ENCODE measurements at regions not wholly inside any gene's neighbourhood (a gene's known extent, or its start where the extent isn't known, plus 50 kb on each side); places are given as distances from the start of the nearest gene placed in this dataset.

DNA sequence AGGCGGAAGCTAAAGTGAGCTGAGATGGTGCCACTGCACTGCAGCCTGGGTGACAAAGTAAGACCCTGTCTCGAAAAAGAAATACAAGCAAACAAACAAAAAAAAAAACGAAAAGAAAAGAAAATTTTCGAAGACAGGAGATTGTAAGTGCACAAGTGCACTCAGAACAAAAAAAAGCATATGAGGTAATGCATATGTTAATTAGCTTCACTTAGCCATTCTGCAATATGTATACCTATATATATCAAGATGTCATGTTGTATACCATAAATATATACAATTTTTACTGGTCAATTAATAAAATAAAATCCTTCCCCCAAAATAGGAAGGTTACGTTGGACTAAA, 127.5 kb downstream of the RIN2 start:
- Histone ChIP-seq H3K4me3 (ENCODE audit: low read depth, low read length) (no peak overlapping the region), H3K9me3 (ENCODE audit: control insufficient read depth, insufficient read depth, low read length) (no peaks in the 10 kb centered on the region), H3K27me3 (ENCODE audit: control insufficient read depth, insufficient read depth, low read length) (no peaks in the 10 kb centered on the region), H3K36me3 (ENCODE audit: control insufficient read depth, insufficient read depth, low read length) (no peaks in the 10 kb centered on the region), H3K4me1 (ENCODE audit: control insufficient read depth, insufficient read depth, low read length) (peaks cover 8% of the 10 kb centered on the region; the same call in 1 of the 2 replicates), H3K27ac (ENCODE audit: low read depth, low read length) (no peak overlapping the region), H3K9ac (ENCODE audit: low read depth, low read length) (no peak overlapping the region)

DNA sequence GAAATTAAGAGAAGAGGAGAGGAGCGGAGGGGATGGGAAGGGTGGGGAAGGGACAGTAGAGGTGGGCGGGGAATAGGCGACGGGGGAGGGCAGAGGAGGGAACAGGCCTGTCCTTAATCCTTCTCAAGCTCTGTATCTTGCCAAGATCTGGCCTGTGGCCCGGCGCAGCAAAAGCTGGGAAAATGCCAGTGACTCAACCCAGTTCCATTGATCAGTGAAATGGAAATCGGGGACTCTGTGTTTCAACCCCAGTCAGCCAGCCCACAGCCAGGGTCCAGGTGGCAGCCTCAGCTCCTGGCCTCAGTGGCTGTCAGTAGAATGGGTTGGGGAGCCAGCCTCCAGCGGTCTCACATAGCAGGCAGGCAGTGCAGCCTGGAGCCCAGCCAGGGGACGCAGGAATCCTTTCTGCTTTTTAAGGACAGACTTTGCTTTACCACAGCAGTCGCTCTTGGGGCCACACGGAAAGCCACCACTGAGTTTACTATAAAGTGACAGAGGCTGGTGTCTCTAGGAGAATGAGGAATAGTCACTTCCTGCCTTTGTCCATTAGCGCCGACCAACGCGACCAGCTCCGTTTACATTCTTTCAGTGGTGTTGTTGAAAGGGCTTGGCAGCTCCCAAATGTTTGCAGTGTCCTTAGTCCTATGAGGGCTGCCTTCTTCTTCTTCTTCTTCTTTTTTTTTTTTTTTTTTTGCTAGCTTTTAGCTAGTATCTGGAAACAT, 128.0 kb downstream of the RIN2 start:
- H3K4me3 ChIP-seq (ENCODE audit: low read depth, low read length) = no peak overlapping the region
- H3K9me3 ChIP-seq (ENCODE audit: control insufficient read depth, insufficient read depth, low read length) = no peaks in the 10 kb centered on the region
- no peak overlapping the region for H3K9ac ChIP-seq (ENCODE audit: low read depth, low read length)
- no peaks in the 10 kb centered on the region for H3K36me3 ChIP-seq (ENCODE audit: control insufficient read depth, insufficient read depth, low read length)
- H3K27me3 ChIP-seq (ENCODE audit: control insufficient read depth, insufficient read depth, low read length) = no peaks in the 10 kb centered on the region
- peaks cover 2% of the 10 kb centered on the region; the same call in 1 of the 2 replicates for H3K4me1 ChIP-seq (ENCODE audit: control insufficient read depth, insufficient read depth, low read length)
- H3K27ac ChIP-seq (ENCODE audit: low read depth, low read length) = peak overlapping the region; percentile 50

DNA sequence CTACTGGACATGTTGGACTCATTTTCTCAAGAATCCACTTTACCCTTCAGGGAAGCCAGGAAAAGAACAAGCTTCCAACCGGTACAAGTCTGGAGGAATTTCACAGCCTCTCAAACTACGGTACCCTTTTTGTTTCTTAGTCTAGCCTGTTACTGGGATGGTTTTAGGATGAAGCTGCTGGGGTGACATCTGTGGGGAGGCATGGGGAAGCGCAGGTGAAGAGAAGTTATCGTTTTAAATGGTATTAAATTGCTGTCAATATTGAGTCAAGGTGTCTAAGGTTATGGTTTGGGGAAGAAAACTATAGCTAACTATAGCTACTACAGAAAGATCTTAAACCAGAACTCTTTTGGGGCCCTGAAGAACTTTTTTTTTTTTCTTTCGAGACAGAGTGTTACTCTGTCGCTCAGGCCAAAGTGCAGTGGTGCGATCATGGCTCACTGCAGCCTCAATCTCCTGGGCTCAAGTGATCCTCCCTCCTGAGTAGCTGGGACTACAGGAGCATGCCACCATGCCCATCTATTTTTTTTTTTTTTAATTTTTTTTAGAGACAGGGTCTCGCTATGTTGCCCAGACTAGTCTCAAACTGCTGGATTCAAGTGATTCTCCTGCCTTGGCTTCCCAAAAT, 128.7 kb downstream of the RIN2 start:
- no peaks in the 10 kb centered on the region for H3K4me1 ChIP-seq (ENCODE audit: control insufficient read depth, insufficient read depth, low read length)
- no peaks in the 10 kb centered on the region for H3K27me3 ChIP-seq (ENCODE audit: control insufficient read depth, insufficient read depth, low read length)
- no peak overlapping the region for H3K27ac ChIP-seq (ENCODE audit: low read depth, low read length)
- no peaks in the 10 kb centered on the region for H3K9me3 ChIP-seq (ENCODE audit: control insufficient read depth, insufficient read depth, low read length)
- H3K36me3 ChIP-seq (ENCODE audit: control insufficient read depth, insufficient read depth, low read length) = no peaks in the 10 kb centered on the region
- H3K9ac ChIP-seq (ENCODE audit: low read depth, low read length) = no peak overlapping the region
- H3K4me3 ChIP-seq (ENCODE audit: low read depth, low read length) = no peak overlapping the region

DNA sequence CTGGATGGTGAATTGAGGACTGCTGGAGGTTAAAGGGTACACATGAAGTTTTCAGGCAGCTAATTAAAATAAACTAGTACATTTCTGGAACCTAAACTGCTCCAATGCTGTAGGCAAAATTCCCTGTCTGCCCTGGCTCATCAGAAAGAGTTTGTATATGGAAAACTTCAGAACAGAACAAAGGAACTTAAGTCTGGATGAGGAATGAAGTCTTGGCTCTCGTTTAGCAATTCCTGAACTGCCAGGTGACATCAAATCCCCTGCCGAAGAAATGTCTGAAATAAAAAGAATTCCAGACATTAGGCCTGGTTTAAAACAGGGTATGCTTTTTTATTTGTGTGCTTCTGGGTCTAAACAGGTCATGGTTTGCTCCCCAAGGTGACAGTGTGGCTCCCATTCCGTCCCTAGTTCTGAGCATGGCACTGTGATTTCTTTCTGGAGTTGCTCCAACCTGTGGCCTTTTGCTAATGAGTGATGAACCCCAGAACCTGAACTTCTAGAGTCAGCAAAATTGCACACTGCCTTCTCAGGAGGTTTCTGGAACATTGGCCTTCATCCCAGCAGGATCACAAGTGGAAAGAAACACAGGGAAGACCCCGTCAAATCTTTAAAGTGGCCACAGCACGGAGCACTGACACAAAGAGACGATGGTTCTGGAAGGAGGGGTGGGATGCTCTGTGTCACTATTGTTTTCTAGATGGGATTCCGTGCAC, 129.4 kb upstream of the NAA20 start:
- Histone ChIP-seq H3K27ac (ENCODE audit: low read depth, low read length) (no peak overlapping the region), H3K4me1 (ENCODE audit: control insufficient read depth, insufficient read depth, low read length) (no peaks in the 10 kb centered on the region)

DNA sequence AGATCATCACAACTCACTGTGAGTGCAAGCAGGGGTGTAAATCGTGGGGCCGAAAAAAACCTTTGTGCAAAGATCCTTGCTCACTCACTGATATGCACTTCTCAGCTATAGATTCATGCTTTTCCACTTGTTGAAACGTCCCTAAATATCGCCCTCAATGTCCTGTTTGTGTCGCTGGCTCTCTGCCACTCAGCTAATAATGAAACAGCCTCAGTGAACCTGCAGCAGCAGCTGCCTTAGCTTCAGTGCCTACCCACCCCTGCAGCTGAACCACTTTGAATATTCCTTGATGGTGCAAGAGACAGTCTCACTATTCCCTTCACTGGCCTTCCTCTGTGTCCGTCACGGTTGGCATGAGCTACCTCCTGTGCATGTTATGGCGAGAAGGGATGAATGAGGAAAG, 128.9 kb upstream of the NAA20 start:
- no peaks in the 10 kb centered on the region for H3K9me3 ChIP-seq (ENCODE audit: control insufficient read depth, insufficient read depth, low read length)
- no peaks in the 10 kb centered on the region for H3K27me3 ChIP-seq (ENCODE audit: control insufficient read depth, insufficient read depth, low read length)
- H3K9ac ChIP-seq (ENCODE audit: low read depth, low read length) = no peak overlapping the region
- no peak overlapping the region for H3K4me3 ChIP-seq (ENCODE audit: low read depth, low read length)
- H3K27ac ChIP-seq (ENCODE audit: low read depth, low read length) = no peak overlapping the region
- H3K36me3 ChIP-seq (ENCODE audit: control insufficient read depth, insufficient read depth, low read length) = no peaks in the 10 kb centered on the region
- no peaks in the 10 kb centered on the region for H3K4me1 ChIP-seq (ENCODE audit: control insufficient read depth, insufficient read depth, low read length)

More for the DNA sequence above, 129.4 kb upstream of the NAA20 start:
- Histone ChIP-seq H3K27me3 (ENCODE audit: control insufficient read depth, insufficient read depth, low read length) (no peaks in the 10 kb centered on the region), H3K4me3 (ENCODE audit: low read depth, low read length) (no peak overlapping the region), H3K9me3 (ENCODE audit: control insufficient read depth, insufficient read depth, low read length) (no peaks in the 10 kb centered on the region), H3K9ac (ENCODE audit: low read depth, low read length) (no peak overlapping the region), H3K36me3 (ENCODE audit: control insufficient read depth, insufficient read depth, low read length) (no peaks in the 10 kb centered on the region)

DNA sequence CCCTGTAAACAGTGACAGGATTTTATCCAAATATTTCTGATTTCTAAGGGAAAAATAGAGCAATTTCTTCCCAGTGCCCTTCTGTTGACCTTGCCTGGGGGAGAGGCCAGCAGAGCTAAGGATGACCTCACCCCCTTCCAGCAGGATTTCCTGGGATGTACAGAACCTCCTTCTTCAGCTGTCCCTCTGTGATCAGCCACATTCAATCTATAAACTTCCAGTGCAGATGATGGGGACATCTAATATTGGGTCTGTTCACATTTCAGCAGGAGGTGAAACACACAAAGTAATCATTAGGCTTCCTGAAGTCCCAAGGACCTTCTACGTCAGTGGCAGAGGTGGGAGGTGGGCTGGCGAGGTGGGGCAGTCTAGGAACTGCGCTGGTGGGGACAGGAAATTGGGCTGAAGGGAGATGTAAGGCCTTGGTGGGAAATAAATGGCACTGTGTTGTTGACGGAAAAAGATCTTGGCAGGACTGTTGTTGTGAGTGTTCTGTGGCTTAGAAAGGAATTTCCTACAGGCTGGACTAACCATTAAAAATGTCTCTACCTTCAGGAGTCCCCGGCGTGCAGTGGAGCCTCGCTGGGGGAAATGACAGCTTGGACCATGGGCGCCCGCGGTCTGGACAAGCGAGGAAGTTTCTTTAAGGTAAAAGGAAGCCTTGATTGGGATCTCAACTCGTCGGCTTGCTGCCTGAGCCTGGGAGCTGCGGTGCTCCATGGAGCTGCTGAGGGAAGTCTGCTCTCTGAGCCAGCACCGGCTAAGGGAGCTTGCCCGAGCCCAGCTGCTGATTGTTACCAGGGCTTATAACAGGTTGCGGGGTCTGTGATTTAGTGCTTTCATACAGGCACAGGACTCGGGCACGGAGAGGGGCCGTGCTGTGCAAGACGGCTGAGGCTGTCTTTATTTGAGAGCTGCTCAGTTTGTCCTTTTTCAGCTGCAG, 127.9 kb upstream of the NAA20 start:
- Histone ChIP-seq H3K4me3 (ENCODE audit: low read depth, low read length) (no peak overlapping the region), H3K27ac (ENCODE audit: low read depth, low read length) (no peak overlapping the region), H3K9me3 (ENCODE audit: control insufficient read depth, insufficient read depth, low read length) (no peaks in the 10 kb centered on the region), H3K36me3 (ENCODE audit: control insufficient read depth, insufficient read depth, low read length) (no peaks in the 10 kb centered on the region), H3K27me3 (ENCODE audit: control insufficient read depth, insufficient read depth, low read length) (no peaks in the 10 kb centered on the region), H3K9ac (ENCODE audit: low read depth, low read length) (no peak overlapping the region), H3K4me1 (ENCODE audit: control insufficient read depth, insufficient read depth, low read length) (no peaks in the 10 kb centered on the region)

DNA sequence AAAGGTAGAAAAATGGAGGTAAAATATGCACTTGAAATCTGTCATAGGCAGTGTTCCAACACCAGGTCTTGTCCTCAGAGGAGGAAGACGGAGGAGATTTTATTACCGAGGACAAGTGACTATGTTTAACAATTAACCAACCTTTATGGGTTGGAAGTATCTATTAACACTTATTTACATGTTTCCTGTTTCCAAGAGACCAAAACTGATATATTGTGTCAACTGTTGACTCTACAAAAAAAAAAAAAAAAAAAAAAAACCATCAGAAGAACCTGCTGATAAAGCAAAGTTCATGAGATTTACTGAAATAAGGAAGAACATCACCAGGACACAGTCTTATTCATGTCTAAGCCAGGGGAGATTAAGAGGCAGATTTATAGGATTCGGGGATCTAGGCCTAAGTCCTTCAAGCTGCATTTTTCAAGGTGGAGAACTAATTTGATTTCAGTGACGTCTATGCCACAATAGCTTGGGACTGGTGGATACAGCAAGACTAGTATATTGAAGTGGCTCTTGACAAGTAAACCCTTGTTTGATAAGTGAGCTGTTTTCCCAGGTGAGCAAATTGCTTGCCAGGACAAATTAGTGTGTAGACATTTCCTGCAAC, 126.6 kb upstream of the NAA20 start:
- no peak overlapping the region for H3K4me3 ChIP-seq (ENCODE audit: low read depth, low read length)
- H3K9ac ChIP-seq (ENCODE audit: low read depth, low read length) = no peak overlapping the region
- H3K27ac ChIP-seq (ENCODE audit: low read depth, low read length) = no peak overlapping the region
- no peaks in the 10 kb centered on the region for H3K9me3 ChIP-seq (ENCODE audit: control insufficient read depth, insufficient read depth, low read length)
- no peaks in the 10 kb centered on the region for H3K4me1 ChIP-seq (ENCODE audit: control insufficient read depth, insufficient read depth, low read length)
- no peaks in the 10 kb centered on the region for H3K36me3 ChIP-seq (ENCODE audit: control insufficient read depth, insufficient read depth, low read length)
- no peaks in the 10 kb centered on the region for H3K27me3 ChIP-seq (ENCODE audit: control insufficient read depth, insufficient read depth, low read length)

DNA sequence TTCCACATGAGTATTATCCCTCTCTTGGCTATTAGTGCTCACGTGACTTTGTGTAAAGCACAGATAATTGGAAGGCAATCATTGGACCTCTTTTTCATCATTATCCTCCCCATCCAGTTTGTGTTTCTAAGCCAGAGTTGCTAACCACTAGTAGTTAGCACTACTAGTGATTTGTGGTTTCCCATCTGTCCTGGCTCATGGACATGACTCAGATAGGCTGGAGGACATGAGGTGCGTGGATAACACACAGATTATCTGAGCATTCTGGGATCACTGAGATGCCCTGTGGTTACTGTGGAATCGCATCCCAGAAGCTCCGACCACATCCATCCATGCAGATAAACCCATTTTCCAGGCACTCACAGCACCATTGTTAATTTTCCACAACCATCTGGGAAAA, 123.8 kb upstream of the NAA20 start:
- no peaks in the 10 kb centered on the region for H3K4me1 ChIP-seq (ENCODE audit: control insufficient read depth, insufficient read depth, low read length)
- H3K36me3 ChIP-seq (ENCODE audit: control insufficient read depth, insufficient read depth, low read length) = no peaks in the 10 kb centered on the region
- no peak overlapping the region for H3K27ac ChIP-seq (ENCODE audit: low read depth, low read length)
- H3K27me3 ChIP-seq (ENCODE audit: control insufficient read depth, insufficient read depth, low read length) = no peaks in the 10 kb centered on the region
- no peak overlapping the region for H3K9ac ChIP-seq (ENCODE audit: low read depth, low read length)
- H3K4me3 ChIP-seq (ENCODE audit: low read depth, low read length) = no peak overlapping the region
- no peaks in the 10 kb centered on the region for H3K9me3 ChIP-seq (ENCODE audit: control insufficient read depth, insufficient read depth, low read length)

DNA sequence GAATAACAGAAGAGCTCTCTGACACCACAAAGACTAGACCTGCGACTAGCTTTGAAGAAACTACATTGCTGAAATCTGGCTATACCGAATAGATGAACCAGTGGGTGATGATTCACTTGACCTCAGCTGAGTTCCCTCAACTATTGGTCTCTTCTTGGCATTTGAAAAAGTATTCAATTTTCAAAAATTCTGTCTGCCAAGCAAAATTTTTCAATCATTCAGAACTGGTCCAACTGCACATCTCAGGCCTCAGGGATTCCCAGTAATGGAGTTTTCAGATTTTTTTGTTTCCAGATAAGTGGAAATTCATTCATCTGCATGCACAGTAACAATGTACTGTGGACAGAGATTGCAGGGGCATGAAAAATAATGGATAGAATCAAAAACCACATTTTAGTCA, 121.4 kb upstream of the NAA20 start:
- no peak overlapping the region for H3K4me3 ChIP-seq (ENCODE audit: low read depth, low read length)
- H3K27me3 ChIP-seq (ENCODE audit: control insufficient read depth, insufficient read depth, low read length) = no peaks in the 10 kb centered on the region
- H3K9ac ChIP-seq (ENCODE audit: low read depth, low read length) = no peak overlapping the region
- H3K9me3 ChIP-seq (ENCODE audit: control insufficient read depth, insufficient read depth, low read length) = 0 out of 2 replicates have a peak, but pooled peaks cover 2% of the 10 kb centered on the region
- H3K36me3 ChIP-seq (ENCODE audit: control insufficient read depth, insufficient read depth, low read length) = no peaks in the 10 kb centered on the region
- no peaks in the 10 kb centered on the region for H3K4me1 ChIP-seq (ENCODE audit: control insufficient read depth, insufficient read depth, low read length)
- no peak overlapping the region for H3K27ac ChIP-seq (ENCODE audit: low read depth, low read length)

DNA sequence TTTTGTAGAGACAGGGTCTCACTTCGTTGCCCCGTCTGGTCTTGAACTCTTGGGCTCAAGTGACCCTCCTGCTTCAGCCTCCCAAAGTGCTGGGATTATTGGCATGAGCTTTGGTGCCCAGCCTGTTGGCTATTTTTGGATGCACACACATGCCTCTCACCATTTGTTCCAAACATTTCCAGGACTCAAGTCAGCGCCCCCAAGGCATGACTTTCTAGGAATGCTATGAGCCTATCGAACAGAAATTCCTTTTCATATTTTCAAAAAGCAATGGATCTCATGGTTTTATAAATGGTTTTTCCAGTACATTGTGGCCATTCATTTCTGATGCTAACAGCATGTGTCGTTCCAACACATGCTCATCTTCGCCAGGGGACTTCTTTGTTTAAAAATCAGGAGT, 119.3 kb upstream of the NAA20 start:
- no peak overlapping the region for H3K27ac ChIP-seq (ENCODE audit: low read depth, low read length)
- no peaks in the 10 kb centered on the region for H3K27me3 ChIP-seq (ENCODE audit: control insufficient read depth, insufficient read depth, low read length)
- no peaks in the 10 kb centered on the region for H3K4me1 ChIP-seq (ENCODE audit: control insufficient read depth, insufficient read depth, low read length)
- H3K9me3 ChIP-seq (ENCODE audit: control insufficient read depth, insufficient read depth, low read length) = 0 out of 2 replicates have a peak, but pooled peaks cover 2% of the 10 kb centered on the region
- no peaks in the 10 kb centered on the region for H3K36me3 ChIP-seq (ENCODE audit: control insufficient read depth, insufficient read depth, low read length)
- no peak overlapping the region for H3K4me3 ChIP-seq (ENCODE audit: low read depth, low read length)
- no peak overlapping the region for H3K9ac ChIP-seq (ENCODE audit: low read depth, low read length)
